ENCODE measurements at regions not wholly inside any gene's neighbourhood (a gene's known extent, or its start where the extent isn't known, plus 50 kb on each side); places are given as distances from the start of the nearest gene placed in this dataset.
"Not testable (repeated sequence)": the region's sequence is repeated elsewhere in the genome, so short reads cannot be mapped to it uniquely, and the experiment has no call there.

GRCh38 chr2:21203976-21204375, 80.2 kb downstream of the TDRD15 start:
- DNase-seq (ENCODE audit: low spot score) (no peak), ATAC-seq (no peak)
- no peaks in the 10 kb centered on the region for H3K4me1 Mint-ChIP-seq
- no peaks in the 10 kb centered on the region for H3K36me3 Mint-ChIP-seq
- H3K27me3 Mint-ChIP-seq (ENCODE audit: low read depth), result no peaks in the 10 kb centered on the region
- H3K4me3 Mint-ChIP-seq, result no peak overlapping the region
- POLR2A ChIA-PET, result no interaction called here
- no peak for TF ChIP-seq ZNF232 (CRISPR knock-in tag; IDR thresholded peaks at IDR 0.05)
- TF ChIP-seq RELA (CRISPR knock-in tag; IDR thresholded peaks at IDR 0.05; ENCODE audit: borderline replicate concordance), result no peak
- TF ChIP-seq IRF2 (CRISPR knock-in tag; IDR thresholded peaks at IDR 0.05; ENCODE audit: borderline replicate concordance, low read depth), result no peak
- no peak for TF ChIP-seq NFYB (CRISPR knock-in tag; conservative IDR thresholded peaks at IDR 0.05; ENCODE audit: low read depth)
- no peak for TF ChIP-seq OVOL2 (CRISPR knock-in tag; IDR thresholded peaks at IDR 0.05; ENCODE audit: borderline replicate concordance)
- TF ChIP-seq ZNF423 (CRISPR knock-in tag; IDR thresholded peaks at IDR 0.05), result no peak
- no peak for TF ChIP-seq AFF4 (CRISPR knock-in tag; IDR thresholded peaks at IDR 0.05; ENCODE audit: borderline replicate concordance)
- CTCF ChIA-PET, result interaction anchor here (0.6 kb wide), 1 partner anchor 381 kb away, joined by 4 read pairs; the partner anchor contains the start of gene LDAH
- peaks cover 3% of the 10 kb centered on the region for H3K9me3 Mint-ChIP-seq
- H3K27ac Mint-ChIP-seq, result no peak overlapping the region

DNA sequence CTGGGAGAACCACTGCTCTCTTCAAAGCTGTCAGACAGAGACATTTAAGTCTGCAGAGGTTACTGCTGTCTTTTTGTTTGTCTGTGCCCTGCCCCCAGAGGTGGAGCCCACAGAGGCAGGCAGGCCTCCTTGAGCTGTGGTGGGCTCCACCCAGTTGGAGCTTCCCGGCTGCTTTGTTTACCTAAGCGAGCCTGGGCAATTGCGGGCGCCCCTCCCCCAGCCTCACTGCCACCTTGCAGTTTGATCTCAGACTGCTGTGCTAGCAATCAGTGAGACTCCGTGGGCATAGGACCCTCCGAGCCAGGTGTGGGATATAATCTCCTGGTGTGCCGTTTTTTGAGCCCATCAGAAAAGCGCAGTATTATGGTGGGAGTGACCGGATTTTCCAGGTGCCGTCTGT, 90.3 kb downstream of the TDRD15 start:
- H3K27me3 Mint-ChIP-seq (ENCODE audit: low read depth); CTCF ChIA-PET; DNase-seq (ENCODE audit: low spot score); ATAC-seq; H3K4me1 Mint-ChIP-seq; POLR2A ChIA-PET; H3K27ac Mint-ChIP-seq; H3K4me3 Mint-ChIP-seq: not testable (repeated sequence)
- Mint-ChIP-seq H3K36me3 (peaks cover 20% of the 10 kb centered on the region), H3K9me3 (peaks cover 46% of the 10 kb centered on the region)

DNA sequence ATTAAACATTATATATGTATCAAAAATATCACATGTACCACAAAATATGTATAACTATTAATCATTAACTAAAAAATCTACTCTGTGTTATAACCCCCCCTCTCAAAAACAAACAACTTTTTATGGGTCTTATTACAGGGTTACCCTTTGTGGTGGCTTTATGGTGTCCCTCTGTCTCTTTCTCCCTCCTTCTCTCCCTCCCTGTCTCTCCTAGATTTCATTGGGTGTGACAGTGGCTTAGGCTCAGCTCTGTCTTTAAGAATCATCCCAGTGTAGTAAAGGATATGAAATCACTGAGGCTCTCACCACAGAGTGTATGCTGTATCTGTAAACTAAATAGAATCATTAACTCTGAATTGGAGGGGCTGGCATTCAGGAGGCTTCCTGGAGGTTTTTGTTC, 93.7 kb downstream of the TDRD15 start:
- ATAC-seq (no peak), DNase-seq (ENCODE audit: low spot score) (no peak)
- CTCF ChIA-PET, result no interaction called here
- Mint-ChIP-seq H3K4me1 (no peaks in the 10 kb centered on the region), H3K27me3 (ENCODE audit: low read depth) (no peaks in the 10 kb centered on the region; the same call in 1 of the 2 replicates), H3K36me3 (peaks cover 20% of the 10 kb centered on the region), H3K4me3 (no peak overlapping the region), H3K9me3 (peaks cover 34% of the 10 kb centered on the region), H3K27ac (no peak overlapping the region)
- POLR2A ChIA-PET, result no interaction called here
- TF ChIP-seq, protein P1, sequence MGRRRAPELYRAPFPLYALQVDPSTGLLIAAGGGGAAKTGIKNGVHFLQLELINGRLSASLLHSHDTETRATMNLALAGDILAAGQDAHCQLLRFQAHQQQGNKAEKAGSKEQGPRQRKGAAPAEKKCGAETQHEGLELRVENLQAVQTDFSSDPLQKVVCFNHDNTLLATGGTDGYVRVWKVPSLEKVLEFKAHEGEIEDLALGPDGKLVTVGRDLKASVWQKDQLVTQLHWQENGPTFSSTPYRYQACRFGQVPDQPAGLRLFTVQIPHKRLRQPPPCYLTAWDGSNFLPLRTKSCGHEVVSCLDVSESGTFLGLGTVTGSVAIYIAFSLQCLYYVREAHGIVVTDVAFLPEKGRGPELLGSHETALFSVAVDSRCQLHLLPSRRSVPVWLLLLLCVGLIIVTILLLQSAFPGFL (CRISPR knock-in tag; IDR thresholded peaks at IDR 0.05; ENCODE audit: borderline replicate concordance), result no peak
- TF ChIP-seq PRRX2 (CRISPR knock-in tag; IDR thresholded peaks at IDR 0.05), result no peak
- TF ChIP-seq, protein P2, sequence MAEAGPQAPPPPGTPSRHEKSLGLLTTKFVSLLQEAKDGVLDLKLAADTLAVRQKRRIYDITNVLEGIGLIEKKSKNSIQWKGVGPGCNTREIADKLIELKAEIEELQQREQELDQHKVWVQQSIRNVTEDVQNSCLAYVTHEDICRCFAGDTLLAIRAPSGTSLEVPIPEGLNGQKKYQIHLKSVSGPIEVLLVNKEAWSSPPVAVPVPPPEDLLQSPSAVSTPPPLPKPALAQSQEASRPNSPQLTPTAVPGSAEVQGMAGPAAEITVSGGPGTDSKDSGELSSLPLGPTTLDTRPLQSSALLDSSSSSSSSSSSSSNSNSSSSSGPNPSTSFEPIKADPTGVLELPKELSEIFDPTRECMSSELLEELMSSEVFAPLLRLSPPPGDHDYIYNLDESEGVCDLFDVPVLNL (CRISPR knock-in tag; IDR thresholded peaks at IDR 0.05; ENCODE audit: borderline replicate concordance, low read depth), result no peak
- TF ChIP-seq, protein P3, sequence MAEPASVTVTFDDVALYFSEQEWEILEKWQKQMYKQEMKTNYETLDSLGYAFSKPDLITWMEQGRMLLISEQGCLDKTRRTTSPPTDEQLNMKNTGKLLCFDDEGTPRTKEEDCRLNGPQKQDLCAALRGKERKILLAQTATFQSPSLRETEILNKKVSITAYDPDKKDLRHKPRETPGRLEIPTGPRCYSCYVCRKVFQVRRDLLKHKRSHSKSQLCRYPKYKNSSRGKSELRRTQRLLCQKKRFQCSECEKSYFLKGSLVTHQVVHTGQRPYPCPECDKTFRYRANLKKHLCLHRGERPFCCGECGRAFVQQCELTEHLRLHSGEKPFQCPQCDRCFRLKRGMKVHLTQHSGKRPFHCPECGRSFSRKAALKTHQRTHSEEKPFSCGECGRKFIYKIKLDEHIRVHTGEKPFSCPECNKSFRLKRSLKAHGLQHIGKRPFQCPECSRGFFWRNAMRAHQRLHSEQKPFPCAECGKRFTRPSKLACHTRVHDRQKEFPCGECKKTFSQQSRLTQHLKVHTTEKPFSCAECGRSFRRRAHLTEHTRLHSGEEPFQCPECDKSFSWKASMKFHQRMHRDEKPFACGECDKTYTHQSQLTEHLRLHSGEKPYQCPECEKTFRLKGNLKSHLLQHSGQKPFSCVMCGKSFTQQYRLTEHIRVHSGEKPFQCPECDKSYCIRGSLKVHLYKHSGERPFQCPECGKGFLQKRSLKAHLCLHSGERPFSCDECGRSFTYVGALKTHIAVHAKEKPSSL (CRISPR knock-in tag; conservative IDR thresholded peaks at IDR 0.05), result no peak
- no peak for TF ChIP-seq NR1H2 (CRISPR knock-in tag; IDR thresholded peaks at IDR 0.05)
- TF ChIP-seq, protein P4, sequence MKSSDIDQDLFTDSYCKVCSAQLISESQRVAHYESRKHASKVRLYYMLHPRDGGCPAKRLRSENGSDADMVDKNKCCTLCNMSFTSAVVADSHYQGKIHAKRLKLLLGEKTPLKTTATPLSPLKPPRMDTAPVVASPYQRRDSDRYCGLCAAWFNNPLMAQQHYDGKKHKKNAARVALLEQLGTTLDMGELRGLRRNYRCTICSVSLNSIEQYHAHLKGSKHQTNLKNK (CRISPR knock-in tag; IDR thresholded peaks at IDR 0.05), result no peak
- TF ChIP-seq HMGA2 (CRISPR knock-in tag; IDR thresholded peaks at IDR 0.05), result no peak
- TF ChIP-seq ZSCAN18 (CRISPR knock-in tag; IDR thresholded peaks at IDR 0.05), result no peak

Data from WTC11 (cell line).